ENCODE measurements at regions not wholly inside any gene's neighbourhood (a gene's known extent, or its start where the extent isn't known, plus 50 kb on each side); places are given as distances from the start of the nearest gene placed in this dataset.
A peak's percentile ranks its signal among the peaks of the same experiment; 100 is the strongest.

GRCh38 chr2:64854773-64855237 is 134.4 kb upstream of the SLC1A4 start:
- TF ChIP-seq MAX (IDR thresholded peaks at IDR 0.05) = no peak
- no peak for TF ChIP-seq TAF1 (IDR thresholded peaks at IDR 0.05; ENCODE audit: low read depth)
- no peak for TF ChIP-seq CEBPB (IDR thresholded peaks at IDR 0.05)
- TF ChIP-seq REST (IDR thresholded peaks at IDR 0.05; ENCODE audit: low read depth) = no peak
- no peak for TF ChIP-seq EGR1 (IDR thresholded peaks at IDR 0.05)
- no peak for TF ChIP-seq FOXM1 (IDR thresholded peaks at IDR 0.05; ENCODE audit: borderline replicate concordance, low read depth)
- TF ChIP-seq YY1 (IDR thresholded peaks at IDR 0.05; ENCODE audit: low read depth) = no peak
- TF ChIP-seq, protein P1, sequence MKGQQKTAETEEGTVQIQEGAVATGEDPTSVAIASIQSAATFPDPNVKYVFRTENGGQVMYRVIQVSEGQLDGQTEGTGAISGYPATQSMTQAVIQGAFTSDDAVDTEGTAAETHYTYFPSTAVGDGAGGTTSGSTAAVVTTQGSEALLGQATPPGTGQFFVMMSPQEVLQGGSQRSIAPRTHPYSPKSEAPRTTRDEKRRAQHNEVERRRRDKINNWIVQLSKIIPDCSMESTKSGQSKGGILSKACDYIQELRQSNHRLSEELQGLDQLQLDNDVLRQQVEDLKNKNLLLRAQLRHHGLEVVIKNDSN (IDR thresholded peaks at IDR 0.05) = peak; percentile 75
- no peak for TF ChIP-seq EP300 (IDR thresholded peaks at IDR 0.05; ENCODE audit: borderline replicate concordance)
- no peak for TF ChIP-seq RAD21 (IDR thresholded peaks at IDR 0.05; ENCODE audit: low read depth)
- no peak for TF ChIP-seq ZBTB7A (IDR thresholded peaks at IDR 0.05; ENCODE audit: low read depth)

All from Ishikawa (cell line).